ENCODE measurements at regions not wholly inside any gene's neighbourhood (a gene's known extent, or its start where the extent isn't known, plus 50 kb on each side); places are given as distances from the start of the nearest gene placed in this dataset.

GRCh38 chr10:130824230-130825014, 487.1 kb downstream of the TCERG1L start:
- no peak for DNase-seq
- no peaks in the 10 kb centered on the region for H3K36me3 ChIP-seq
- 81 to 83% (median 81%) methylated on average over 4 of the region's 4 CpGs for WGBS, 3 donors
- intact Hi-C loops (cut with DNase I): no loop called here
- H3K4me1 ChIP-seq (ENCODE audit: insufficient read depth): no peaks in the 10 kb centered on the region
- H3K4me3 ChIP-seq: no peak overlapping the region
- H3K27ac ChIP-seq: no peak overlapping the region
- no peaks in the 10 kb centered on the region for H3K27me3 ChIP-seq
- TF ChIP-seq EP300 (IDR thresholded peaks at IDR 0.05) (no peak), POLR2A (IDR thresholded peaks at IDR 0.05) (no peak), CTCF (IDR thresholded peaks at IDR 0.05) (no peak)
- H3K9me3 ChIP-seq: peaks cover 0 to 8% of the 10 kb centered on the region in 2 donors

GRCh38 chr10:130833596-130833995, 477.9 kb downstream of the TCERG1L start:
- no peak overlapping the region for H3K4me3 ChIP-seq
- intact Hi-C loops (cut with DNase I): no loop called here
- DNase-seq: no peak

GRCh38 chr10:130834170-130834569, 477.4 kb downstream of the TCERG1L start:
- no peak for TF ChIP-seq CTCF (IDR thresholded peaks at IDR 0.05)
- TF ChIP-seq POLR2A (IDR thresholded peaks at IDR 0.05): no peak
- no peak for TF ChIP-seq EP300 (IDR thresholded peaks at IDR 0.05)
- Histone ChIP-seq H3K27me3 (no peaks in the 10 kb centered on the region), H3K27ac (no peak overlapping the region), H3K36me3 (no peaks in the 10 kb centered on the region), H3K9me3 (no peaks in the 10 kb centered on the region), H3K4me1 (ENCODE audit: insufficient read depth) (no peaks in the 10 kb centered on the region), H3K4me3 (no peak overlapping the region)
- intact Hi-C loops (cut with DNase I): no loop called here
- WGBS, 3 donors: 59 to 67% (median 63%) methylated on average over 15 of the region's 15 CpGs
- DNase-seq: no peak

More at GRCh38 chr10:130833596-130833995, 477.9 kb downstream of the TCERG1L start:
- 79 to 85% (median 81%) methylated on average over 14 of the region's 14 CpGs for WGBS, 3 donors
- no peak for TF ChIP-seq POLR2A (IDR thresholded peaks at IDR 0.05)
- no peak for TF ChIP-seq CTCF (IDR thresholded peaks at IDR 0.05)
- no peak for TF ChIP-seq EP300 (IDR thresholded peaks at IDR 0.05)
- Histone ChIP-seq H3K4me1 (ENCODE audit: insufficient read depth) (no peaks in the 10 kb centered on the region), H3K27me3 (no peaks in the 10 kb centered on the region), H3K36me3 (no peaks in the 10 kb centered on the region), H3K9me3 (no peaks in the 10 kb centered on the region), H3K27ac (no peak overlapping the region)

- DNase-seq: no peak
- 88 to 90% (median 90%) methylated on average over 15 of the region's 15 CpGs for WGBS, 3 donors
- Histone ChIP-seq H3K36me3 (no peaks in the 10 kb centered on the region), H3K4me3 (no peak overlapping the region), H3K27ac (no peak overlapping the region), H3K4me1 (ENCODE audit: insufficient read depth) (no peaks in the 10 kb centered on the region), H3K9me3 (no peaks in the 10 kb centered on the region), H3K27me3 (no peaks in the 10 kb centered on the region)
- intact Hi-C loops (cut with DNase I): no loop called here
- no peak for TF ChIP-seq CTCF (IDR thresholded peaks at IDR 0.05)
These were observed 476.9 kb downstream of the TCERG1L start for GRCh38 chr10:130834573-130834972.

Data from ovary (tissue), 7 donors.